K562 (cell line): ENCODE measurements at regions not wholly inside any gene's neighbourhood (a gene's known extent, or its start where the extent isn't known, plus 50 kb on each side); places are given as distances from the start of the nearest gene placed in this dataset.

Experiments
- ATAC-seq: fragments of 200-7000 bp; cut with Tn5 transposase; 3 replicates; pipeline ENCODE4 v1.9.1; 2020; ENCODE audit warnings: moderate library complexity
- BruUV-seq: library from RNA; stranded (reverse); fragments of 400-500 nt; replicated peaks from 2 replicates; lab custom pipeline; 2021; lab: Mats Ljungman, UMichigan
- CTCF ChIA-PET: fragments of 300-600 bp; formaldehyde crosslinking; extraction: SDS; loops from one replicate; lab custom pipeline; 2021; ENCODE audit warnings: low intra/inter-chr PET ratio; lab: Yijun Ruan, JAX
- POLR2A ChIA-PET: fragments of 300-600, 350-650 bp; sonication (Branson Sonifier 250); formaldehyde crosslinking; extraction: SDS; loops from one replicate; lab custom pipeline; 2021; ENCODE audit warnings: antibody characterized with exemption, inconsistent platforms; lab: Yijun Ruan, JAX
- DNase-seq, 4 experiments: peaks; one replicate each; pipeline versions ENCODE4 v3.0.0 to v3.0.0-alpha.2; 2011 to 2018; ENCODE audit warnings: low spot score in 3 of 4, mixed read lengths in 3 of 4; ENCODE audit errors: extremely low read depth in 1 of 4
- FAIRE-seq: peaks from 2 replicates; lab custom pipeline; 2011; peaks lifted over from hg19 to GRCh38; lab: Jason Lieb, UNC
- H2AFZ ChIP-seq: 2 replicates; pipeline ENCODE4 v1.6.0; 2011; ENCODE audit warnings: low read depth, low read length, control low read depth, inconsistent platforms
- H3K27ac ChIP-seq: fragments of 200-600 bp; 3 replicates; pipeline ENCODE4 v1.8.0; 2011; ENCODE audit warnings: low read depth, mild to moderate bottlenecking, control low read depth, inconsistent platforms, low read length, moderate library complexity, mixed read lengths; ENCODE audit errors: extremely low read depth
- H3K27me3 ChIP-seq, 2 experiments: fragments of 300-600 bp in 1 of 2; 2 replicates in 1 of 2; 3 replicates in 1 of 2; pipeline versions ENCODE4 v1.6.0 to v1.8.0; 2011; ENCODE audit warnings: inconsistent platforms in 2 of 2, low read length in 2 of 2, mild to moderate bottlenecking in 1 of 2, mixed read lengths in 1 of 2, moderate library complexity in 1 of 2; ENCODE audit not compliant: control insufficient read depth in 2 of 2, insufficient read depth in 2 of 2
- H3K36me3 ChIP-seq: fragments of 300-600 bp; 3 replicates; pipeline ENCODE4 v1.8.0; 2011; ENCODE audit warnings: mild to moderate bottlenecking, low read length, inconsistent platforms; ENCODE audit not compliant: control insufficient read depth, insufficient read depth
- H3K4me1 ChIP-seq, 2 experiments: fragments of 200-600 bp in 1 of 2; replicated peaks in 1 of 2; 2 replicates in 1 of 2; 3 replicates in 1 of 2; pipeline versions ENCODE4 v1.5.1 to v1.8.0; 2011; ENCODE audit warnings: inconsistent platforms in 2 of 2, low read length in 2 of 2, mild to moderate bottlenecking in 1 of 2, mixed read lengths in 1 of 2, moderate library complexity in 1 of 2; ENCODE audit not compliant: control insufficient read depth in 2 of 2, insufficient read depth in 2 of 2
- H3K4me2 ChIP-seq: 2 replicates; pipeline ENCODE4 v1.6.1; 2011; ENCODE audit warnings: low read length, control low read depth, inconsistent platforms, mixed read lengths; ENCODE audit not compliant: insufficient read depth
- H3K4me3 ChIP-seq: fragments of 200-600 bp; sonication (generic), shearing (Covaris generic); 2 replicates; pipeline ENCODE4 v1.5.1; 2016; ENCODE audit warnings: control low read depth, inconsistent platforms
- H3K79me2 ChIP-seq: fragments of 200-600 bp; 3 replicates; pipeline ENCODE4 v1.8.0; 2011; ENCODE audit warnings: low read length, inconsistent platforms; ENCODE audit not compliant: control insufficient read depth, insufficient read depth
- H3K9ac ChIP-seq, 2 experiments: 2 replicates each; pipeline versions ENCODE4 v1.6.0 to v1.6.1; 2011; ENCODE audit warnings: low read depth in 2 of 2, low read length in 2 of 2, control low read depth in 1 of 2, inconsistent platforms in 1 of 2, mild to moderate bottlenecking in 1 of 2, mixed read lengths in 1 of 2; ENCODE audit not compliant: insufficient read depth in 1 of 2
- H3K9me1 ChIP-seq: one replicate; pipeline ENCODE4 v1.6.0; 2011; ENCODE audit warnings: inconsistent platforms, mild to moderate bottlenecking, low read length, moderate library complexity; ENCODE audit not compliant: control insufficient read depth, insufficient read depth
- H3K9me3 ChIP-seq: replicated peaks from 2 replicates; pipeline ENCODE4 v1.5.1; 2011; ENCODE audit warnings: low read depth, low read length, inconsistent platforms; ENCODE audit not compliant: control insufficient read depth, insufficient read depth
- H4K20me1 ChIP-seq: replicated peaks from 2 replicates; pipeline ENCODE4 v1.6.1; 2011; ENCODE audit warnings: low read length, inconsistent platforms, mixed read lengths; ENCODE audit not compliant: control insufficient read depth, insufficient read depth
- BCLAF1 ChIP-seq, 2 experiments: fragments of 450-650 bp in 1 of 2; IDR thresholded peaks; 2 replicates each; pipeline ENCODE4 v1.6.1; 2011 to 2017; ENCODE audit warnings: low read depth in 2 of 2, antibody characterized with exemption in 1 of 2, borderline replicate concordance in 1 of 2, low read length in 1 of 2, mild to moderate bottlenecking in 1 of 2, mixed read lengths in 1 of 2; ENCODE audit not compliant: control insufficient read depth in 1 of 2
- BRD9 ChIP-seq: fragments of 450-650 bp; IDR thresholded peaks from 2 replicates; pipeline ENCODE4 v1.6.1; 2018; ENCODE audit warnings: low read depth; ENCODE audit not compliant: partially characterized antibody
- CBX3 ChIP-seq, 2 experiments: IDR thresholded peaks; 1 replicate in 1 of 2; 2 replicates in 1 of 2; pipeline ENCODE4 v1.6.1; 2012; ENCODE audit warnings: inconsistent platforms in 2 of 2, low read length in 2 of 2, borderline replicate concordance in 1 of 2, control low read depth in 1 of 2
- E4F1 ChIP-seq: fragments of 250-450 bp; sonication (Bioruptor Pico); IDR thresholded peaks from 2 replicates; pipeline ENCODE4 v1.5.0; 2021; ENCODE audit warnings: mild to moderate bottlenecking, borderline replicate concordance
- ID3 ChIP-seq, 2 experiments: fragments of 250-450 bp in 1 of 2; fragments of 450-650 bp in 1 of 2; sonication (Bioruptor Pico) in 1 of 2; IDR thresholded peaks; 2 replicates each; pipeline versions ENCODE4 v1.6.1 to v1.8.0; 2016 to 2021; ENCODE audit warnings: mild to moderate bottlenecking in 2 of 2, moderate library complexity in 2 of 2, missing compliant biosample characterization in 1 of 2, missing genetic modification characterization in 1 of 2
- MYBL2 ChIP-seq, 2 experiments: fragments of 450-650 bp in 1 of 2; sonication (generic) in 1 of 2; formaldehyde crosslinking in 1 of 2; IDR thresholded peaks; 2 replicates each; pipeline versions ENCODE4 v1.6.1 to v1.8.1; 2017 to 2022; ENCODE audit warnings: borderline replicate concordance in 1 of 2, inconsistent platforms in 1 of 2, low read depth in 1 of 2, mild to moderate bottlenecking in 1 of 2, missing genetic modification reagents in 1 of 2, moderate library complexity in 1 of 2
- WGBS: fragments of 100-300 bp; shearing (Covaris generic); methylation state at CpG from one replicate; pipeline ENCODE4 v1.1.6; 2016; ENCODE audit warnings: low coverage, mixed read lengths; ENCODE audit not compliant: insufficient coverage; ENCODE audit errors: missing lambda C conversion rate; 5-methylcytosine and 5-hydroxymethylcytosine counted together
- in situ Hi-C: fragments of 300-500 bp; cut with MboI; formaldehyde crosslinking; loops from 4 replicates; pipeline ENCODE4 v1.15.0; 2018; ENCODE audit warnings: inconsistent platforms, mixed read lengths
- intact Hi-C: fragments of 100-400 bp; cut with micrococcal nuclease; formaldehyde crosslinking; loops from 2 replicates; pipeline ENCODE4 v1.14.2; 2022

- Histone ChIP-seq H3K27me3 (no peaks in the 10 kb centered on the region), H3K4me2 (no peak overlapping the region), H3K4me1 (no peaks in the 10 kb centered on the region)
- no peak for DNase-seq
- no peak for TF ChIP-seq BRD9
- TF ChIP-seq, all 486 proteins: peak for 0
- no TSS peak for BruUV-seq
- in situ Hi-C loops (no loop called here), intact Hi-C loops (no loop called here)
- ATAC-seq (no peak), FAIRE-seq (no peak)
- Histone ChIP-seq H3K36me3 (no peaks in the 10 kb centered on the region), H3K9ac (no peak overlapping the region), H3K4me3 (no peak overlapping the region), H2AFZ (no peak overlapping the region), H3K27ac (no peak overlapping the region), H3K9me3 (no peaks in the 10 kb centered on the region), H3K9me1 (no peaks in the 10 kb centered on the region), H4K20me1 (no peaks in the 10 kb centered on the region), H3K79me2 (no peaks in the 10 kb centered on the region)
- WGBS: 2% methylated on average over 4 of the region's 4 CpGs
- ChIA-PET POLR2A (no interaction called here), CTCF (no interaction called here)
Measured at GRCh38 chr19:27753622-27754021, 1459.3 kb downstream of the UQCRFS1 start.

GRCh38 chr19:27752530-27753184 lies 1460.3 kb downstream of the UQCRFS1 start:
- FAIRE-seq (no peak), ATAC-seq (no peak), DNase-seq (no peak)
- in situ Hi-C loops: no loop called here
- ChIA-PET CTCF (no interaction called here), POLR2A (no interaction called here)
- H3K4me3 ChIP-seq: no peak overlapping the region
- no peaks in the 10 kb centered on the region for H3K36me3 ChIP-seq
- intact Hi-C loops: no loop called here
- H3K79me2 ChIP-seq: no peaks in the 10 kb centered on the region
- TF ChIP-seq E4F1 (CRISPR knock-in tag) (no peak), MYBL2 (IDR thresholded peaks at IDR 0.05; ENCODE audit: low read depth) (no peak), MYBL2 (CRISPR knock-in tag; IDR thresholded peaks at IDR 0.05; ENCODE audit: borderline replicate concordance) (no peak), ID3 (CRISPR knock-in tag; IDR thresholded peaks at IDR 0.05) (no peak), ID3 (tag; IDR thresholded peaks at IDR 0.05) (no peak), BCLAF1 (IDR thresholded peaks at IDR 0.05; ENCODE audit: borderline replicate concordance in 1 of 2, control insufficient read depth in 1 of 2, low read depth in 2 of 2, low read length in 1 of 2) (no peak), CBX3 (IDR thresholded peaks at IDR 0.05; ENCODE audit: borderline replicate concordance in 1 of 2, low read length in 2 of 2) (no peak)
- H3K4me2 ChIP-seq: no peak overlapping the region
- no peak overlapping the region for H3K9ac ChIP-seq
- H4K20me1 ChIP-seq: no peaks in the 10 kb centered on the region
- no peaks in the 10 kb centered on the region for H3K27me3 ChIP-seq
- H3K9me3 ChIP-seq: no peaks in the 10 kb centered on the region
- no TSS peak for BruUV-seq
- no peak overlapping the region for H2AFZ ChIP-seq
- WGBS: 25% methylated on average over 6 of the region's 6 CpGs
- no peaks in the 10 kb centered on the region for H3K4me1 ChIP-seq
- no peak overlapping the region for H3K27ac ChIP-seq
- H3K9me1 ChIP-seq: no peaks in the 10 kb centered on the region
